ENCODE measurements at regions not wholly inside any gene's neighbourhood (a gene's known extent, or its start where the extent isn't known, plus 50 kb on each side); places are given as distances from the start of the nearest gene placed in this dataset.

GRCh38 chr9:99713838-99714306 lies 107.8 kb upstream of the NR4A3 start:
- Histone ChIP-seq H3K9ac (replicated peaks in 1 of 4; ENCODE audit: extremely low read depth in 1 of 4, low read depth in 3 of 4, low read length in 3 of 4) (no peak overlapping the region), H4K20me1 (replicated peaks in 1 of 2; ENCODE audit: control insufficient read depth in 1 of 2, insufficient read depth in 2 of 2, low read length in 2 of 2) (no peaks in the 10 kb centered on the region)
- POLR2A ChIA-PET (ENCODE audit: partially characterized antibody): interaction anchor here (0.6 kb wide), 1 partner anchor 1612 kb away, joined by 3 read pairs; no protein-coding TSS in a partner anchor

More at GRCh38 chr9:99713838-99714306, 107.8 kb upstream of the NR4A3 start:
- Histone ChIP-seq H3K56ac (replicated peaks; ENCODE audit: insufficient read length, low read depth, low read length) (no peak overlapping the region), H2AFZ (ENCODE audit: low read length) (no peak overlapping the region), H2BK12ac (ENCODE audit: low read depth, low read length) (no peak overlapping the region), H3K14ac (ENCODE audit: insufficient read length) (no peak overlapping the region), H3K9me3 (ENCODE audit: insufficient read depth in 2 of 2, low read depth in 1 of 2, low read length in 1 of 2) (no peaks in the 10 kb centered on the region), H3K4me3 (ENCODE audit: extremely low read depth in 1 of 4, insufficient read depth in 2 of 4, low read depth in 3 of 4, low read length in 4 of 4) (no peak overlapping the region), H3K23ac (ENCODE audit: insufficient read length) (no peak overlapping the region), H3K23me2 (ENCODE audit: low read depth, low read length) (no peaks in the 10 kb centered on the region), H4K5ac (ENCODE audit: insufficient read length, low read depth, low read length) (no peak overlapping the region), H3K18ac (ENCODE audit: extremely low read depth, low read length) (no peak overlapping the region), H2BK120ac (replicated peaks; ENCODE audit: low read depth, low read length) (no peak overlapping the region), H3K4ac (replicated peaks; ENCODE audit: insufficient read length, low read depth, low read length) (no peak overlapping the region), H2AK5ac (ENCODE audit: low read depth, low read length) (no peak overlapping the region), H3K27ac (ENCODE audit: low read depth, low read length) (no peak overlapping the region), H3K4me2 (ENCODE audit: insufficient read depth in 1 of 2, low read depth in 2 of 2, low read length in 2 of 2) (no peak overlapping the region), H3K27me3 (replicated peaks in 1 of 4; ENCODE audit: control insufficient read depth in 3 of 4, extremely low read depth in 1 of 4, insufficient read depth in 3 of 4, low read length in 3 of 4) (no peaks in the 10 kb centered on the region), H4K8ac (ENCODE audit: extremely low read depth, insufficient read depth, low read length) (no peak overlapping the region), H3K36me3 (ENCODE audit: control insufficient read depth in 2 of 4, insufficient read depth in 4 of 4, low read length in 3 of 4) (no peaks in the 10 kb centered on the region), H4K91ac (replicated peaks; ENCODE audit: insufficient read length, low read length) (no peak overlapping the region), H2BK5ac (ENCODE audit: low read depth, low read length) (no peak overlapping the region), H2BK15ac (ENCODE audit: low read length) (no peak overlapping the region), H3K4me1 (replicated peaks in 1 of 4; ENCODE audit: control insufficient read depth in 3 of 4, insufficient read depth in 4 of 4, low read length in 3 of 4) (no peaks in the 10 kb centered on the region), H3K79me2 (ENCODE audit: control insufficient read depth in 1 of 2, insufficient read depth in 2 of 2, low read length in 2 of 2) (no peaks in the 10 kb centered on the region), H2BK20ac (ENCODE audit: low read length) (no peak overlapping the region), H3K79me1 (ENCODE audit: low read depth, low read length) (no peaks in the 10 kb centered on the region)
- no peak for TF ChIP-seq RNF2 (IDR thresholded peaks at IDR 0.05; ENCODE audit: borderline replicate concordance, low read depth, low read length, missing control alignments, poor library complexity, severe bottlenecking)
- TF ChIP-seq RBBP5 (IDR thresholded peaks at IDR 0.05; ENCODE audit: borderline replicate concordance, low read depth, low read length): no peak
- no peak for TF ChIP-seq NANOG (IDR thresholded peaks at IDR 0.05; ENCODE audit: insufficient read depth, low read depth, low read length, poor library complexity, severe bottlenecking)
- TF ChIP-seq MAFK (IDR thresholded peaks at IDR 0.05; ENCODE audit: low read depth, low read length): no peak
- no peak for TF ChIP-seq TEAD4 (IDR thresholded peaks at IDR 0.05; ENCODE audit: low read depth, low read length)
- no peak for TF ChIP-seq ZNF274 (IDR thresholded peaks at IDR 0.05; ENCODE audit: borderline replicate concordance, extremely low read depth, low read length)
- TF ChIP-seq TBP (IDR thresholded peaks at IDR 0.05; ENCODE audit: low read depth, low read length): no peak
- TF ChIP-seq SRF (IDR thresholded peaks at IDR 0.05; ENCODE audit: low read depth, low read length): no peak
- no peak for TF ChIP-seq NRF1 (IDR thresholded peaks at IDR 0.05; ENCODE audit: low read depth, low read length)
- no peak for TF ChIP-seq GTF2F1 (IDR thresholded peaks at IDR 0.05; ENCODE audit: borderline replicate concordance, low read depth, low read length)
- no peak for TF ChIP-seq CBX5 (IDR thresholded peaks at IDR 0.05; ENCODE audit: low read depth, low read length)
- TF ChIP-seq, protein P1, sequence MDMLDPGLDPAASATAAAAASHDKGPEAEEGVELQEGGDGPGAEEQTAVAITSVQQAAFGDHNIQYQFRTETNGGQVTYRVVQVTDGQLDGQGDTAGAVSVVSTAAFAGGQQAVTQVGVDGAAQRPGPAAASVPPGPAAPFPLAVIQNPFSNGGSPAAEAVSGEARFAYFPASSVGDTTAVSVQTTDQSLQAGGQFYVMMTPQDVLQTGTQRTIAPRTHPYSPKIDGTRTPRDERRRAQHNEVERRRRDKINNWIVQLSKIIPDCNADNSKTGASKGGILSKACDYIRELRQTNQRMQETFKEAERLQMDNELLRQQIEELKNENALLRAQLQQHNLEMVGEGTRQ (IDR thresholded peaks at IDR 0.05; ENCODE audit: low read length): no peak
- no peak for TF ChIP-seq POU5F1 (IDR thresholded peaks at IDR 0.05; ENCODE audit: low read depth, low read length)
- no peak for TF ChIP-seq EZH2 (IDR thresholded peaks at IDR 0.05; ENCODE audit: low read depth, low read length, severe bottlenecking)
- CTCF ChIA-PET (ENCODE audit: partially characterized antibody): no interaction called here
- FAIRE-seq: no peak
- DNase-seq (ENCODE audit: low read depth in 1 of 2, low spot score in 2 of 2): no peak
- 91% methylated on average over 3 of the region's 3 CpGs; no CpG with 5 or more reads in 1 of the 2 experiments for WGBS, 2 experiments (ENCODE audit: extremely low coverage in 1 of 2, insufficient coverage in 1 of 2, insufficient read length in 1 of 2, insufficient replicate concordance in 2 of 2, low coverage in 1 of 2, low lambda C conversion rate in 2 of 2, missing lambda C conversion rate in 1 of 2)
